PC-3 (cell line): ENCODE measurements at regions not wholly inside any gene's neighbourhood (a gene's known extent, or its start where the extent isn't known, plus 50 kb on each side); places are given as distances from the start of the nearest gene placed in this dataset.

ENCODE experiments used
- CTCF ChIP-seq: fragments of 300-600 bp; sonication (generic); conservative IDR thresholded peaks from 2 replicates; pipeline ENCODE4 v1.5.1; 2017; ENCODE audit warnings: antibody characterized with exemption, low read depth, mild to moderate bottlenecking, low read length
- EZH2 ChIP-seq: fragments of 300-600 bp; sonication (generic); IDR thresholded peaks from one replicate; pipeline ENCODE4 v1.6.1; 2017; ENCODE audit warnings: antibody characterized with exemption, mild to moderate bottlenecking, low read length; ENCODE audit not compliant: unreplicated experiment

GRCh38 chr21:27212441-27212840 is 245.6 kb upstream of the ADAMTS5 start:
- TF ChIP-seq CTCF (no peak), EZH2 (no peak)
